NCI-H2107 treated with DMSO at 0.1 percent for 48 hours (cell line): ENCODE measurements at regions not wholly inside any gene's neighbourhood (a gene's known extent, or its start where the extent isn't known, plus 50 kb on each side); places are given as distances from the start of the nearest gene placed in this dataset.
A peak's percentile ranks its signal among the peaks of the same experiment; 100 is the strongest.

Source experiments
- DNase-seq: peaks from one replicate; lab custom pipeline; 2025; ENCODE audit not compliant: unreplicated experiment; lab: John Stamatoyannopoulos, UW

GRCh38 chr2:236715077-236715476, 145.5 kb downstream of the ACKR3 start:
- DNase-seq: no peak

- no peak for DNase-seq
These were observed 145.9 kb downstream of the ACKR3 start for GRCh38 chr2:236715491-236715961.

- no peak for DNase-seq
These were observed 147.5 kb downstream of the ACKR3 start for GRCh38 chr2:236717120-236717519.

- no peak for DNase-seq
These were observed 148.1 kb downstream of the ACKR3 start for GRCh38 chr2:236717729-236718128.

- no peak for DNase-seq
These were observed 148.8 kb downstream of the ACKR3 start for GRCh38 chr2:236718207-236718992.

GRCh38 chr2:236719192-236719635, 149.6 kb downstream of the ACKR3 start:
- no peak for DNase-seq

- DNase-seq: peak; percentile 31
These were observed 151.4 kb downstream of the ACKR3 start for GRCh38 chr2:236720974-236721540.

- DNase-seq: no peak
These were observed 154.6 kb downstream of the ACKR3 start for GRCh38 chr2:236724200-236724599.

GRCh38 chr2:236726701-236727450, 157.3 kb downstream of the ACKR3 start:
- DNase-seq: no peak

- DNase-seq: no peak
These were observed 159.5 kb downstream of the ACKR3 start for GRCh38 chr2:236728916-236729670.

- no peak for DNase-seq
These were observed 160.8 kb downstream of the ACKR3 start for GRCh38 chr2:236730393-236730792.

GRCh38 chr2:236731767-236732580, 162.3 kb downstream of the ACKR3 start:
- DNase-seq: no peak

- DNase-seq: no peak
These were observed 163.5 kb downstream of the ACKR3 start for GRCh38 chr2:236733156-236733555.

- no peak for DNase-seq
These were observed 166.2 kb downstream of the ACKR3 start for GRCh38 chr2:236735825-236736238.

GRCh38 chr2:236738030-236738429, 168.4 kb downstream of the ACKR3 start:
- no peak for DNase-seq

- no peak for DNase-seq
These were observed 169.3 kb downstream of the ACKR3 start for GRCh38 chr2:236738896-236739295.

GRCh38 chr2:236739663-236740062, 170.0 kb downstream of the ACKR3 start:
- no peak for DNase-seq

- DNase-seq: no peak
These were observed 170.9 kb downstream of the ACKR3 start for GRCh38 chr2:236740506-236740905.

- no peak for DNase-seq
These were observed 173.7 kb downstream of the ACKR3 start for GRCh38 chr2:236743039-236743920.
